Gastroesophageal sphincter (tissue), 3 donors: ENCODE measurements at regions not wholly inside any gene's neighbourhood (a gene's known extent, or its start where the extent isn't known, plus 50 kb on each side); places are given as distances from the start of the nearest gene placed in this dataset.

Experiments
- EP300 ChIP-seq: sonication (generic); formaldehyde crosslinking; IDR thresholded peaks from one replicate; pipeline ENCODE4 v1.6.1; 2017; ENCODE audit warnings: antibody characterized with exemption, mild to moderate bottlenecking
- POLR2A ChIP-seq, 2 donors: fragments of 450-650 bp; IDR thresholded peaks; one replicate each; pipeline ENCODE4 v1.6.1; 2017; ENCODE audit warnings: antibody characterized with exemption in 2 of 2, mild to moderate bottlenecking in 2 of 2, moderate library complexity in 1 of 2
- POLR2AphosphoS5 ChIP-seq: sonication (generic); formaldehyde crosslinking; IDR thresholded peaks from one replicate; pipeline ENCODE4 v1.6.1; 2017; ENCODE audit warnings: antibody characterized with exemption
- TF ChIP-seq, protein P1 (sequence below), 4 experiments: fragments of 200-600 bp in 2 of 4; fragments of 450-650 bp in 2 of 4; sonication (generic) in 1 of 4; IDR thresholded peaks; one replicate each; pipeline ENCODE4 v1.5.1; 2017 to 2019; ENCODE audit warnings: antibody characterized with exemption in 4 of 4, mild to moderate bottlenecking in 2 of 4, moderate library complexity in 2 of 4

DNA sequence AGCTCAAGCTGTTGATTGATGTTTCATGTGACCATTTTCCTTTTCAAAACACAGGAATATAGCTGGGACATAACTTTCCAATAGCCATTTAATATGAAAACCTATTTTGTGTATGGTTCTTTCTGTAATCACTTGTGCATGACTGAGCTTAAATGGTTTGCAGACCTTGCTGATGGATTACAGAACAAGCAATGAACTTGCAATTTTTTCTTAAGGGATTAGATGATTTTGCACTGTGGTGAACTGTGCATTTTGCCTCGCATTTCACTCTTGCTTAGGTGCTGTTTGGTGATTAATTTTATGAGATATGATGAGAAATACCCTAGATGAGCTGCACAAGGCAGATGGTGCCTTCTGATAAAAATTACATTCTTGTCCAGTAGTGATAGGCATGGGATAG lies 419.0 kb upstream of the FBXO33 start:
- TF ChIP-seq, protein P1, sequence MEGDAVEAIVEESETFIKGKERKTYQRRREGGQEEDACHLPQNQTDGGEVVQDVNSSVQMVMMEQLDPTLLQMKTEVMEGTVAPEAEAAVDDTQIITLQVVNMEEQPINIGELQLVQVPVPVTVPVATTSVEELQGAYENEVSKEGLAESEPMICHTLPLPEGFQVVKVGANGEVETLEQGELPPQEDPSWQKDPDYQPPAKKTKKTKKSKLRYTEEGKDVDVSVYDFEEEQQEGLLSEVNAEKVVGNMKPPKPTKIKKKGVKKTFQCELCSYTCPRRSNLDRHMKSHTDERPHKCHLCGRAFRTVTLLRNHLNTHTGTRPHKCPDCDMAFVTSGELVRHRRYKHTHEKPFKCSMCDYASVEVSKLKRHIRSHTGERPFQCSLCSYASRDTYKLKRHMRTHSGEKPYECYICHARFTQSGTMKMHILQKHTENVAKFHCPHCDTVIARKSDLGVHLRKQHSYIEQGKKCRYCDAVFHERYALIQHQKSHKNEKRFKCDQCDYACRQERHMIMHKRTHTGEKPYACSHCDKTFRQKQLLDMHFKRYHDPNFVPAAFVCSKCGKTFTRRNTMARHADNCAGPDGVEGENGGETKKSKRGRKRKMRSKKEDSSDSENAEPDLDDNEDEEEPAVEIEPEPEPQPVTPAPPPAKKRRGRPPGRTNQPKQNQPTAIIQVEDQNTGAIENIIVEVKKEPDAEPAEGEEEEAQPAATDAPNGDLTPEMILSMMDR (IDR thresholded peaks at IDR 0.05) = no peak
- TF ChIP-seq POLR2A (IDR thresholded peaks at IDR 0.05) (no peak), EP300 (no peak), POLR2AphosphoS5 (no peak)
